GM19023 (cell line): ENCODE measurements at regions not wholly inside any gene's neighbourhood (a gene's known extent, or its start where the extent isn't known, plus 50 kb on each side); places are given as distances from the start of the nearest gene placed in this dataset.

ENCODE experiments used
- ATAC-seq: cut with Tn5 transposase; IDR thresholded peaks from one replicate; pipeline ENCODE4 v1.9.1; 2021; ENCODE audit warnings: mild to moderate bottlenecking, moderate library complexity; ENCODE audit not compliant: unreplicated experiment

DNA sequence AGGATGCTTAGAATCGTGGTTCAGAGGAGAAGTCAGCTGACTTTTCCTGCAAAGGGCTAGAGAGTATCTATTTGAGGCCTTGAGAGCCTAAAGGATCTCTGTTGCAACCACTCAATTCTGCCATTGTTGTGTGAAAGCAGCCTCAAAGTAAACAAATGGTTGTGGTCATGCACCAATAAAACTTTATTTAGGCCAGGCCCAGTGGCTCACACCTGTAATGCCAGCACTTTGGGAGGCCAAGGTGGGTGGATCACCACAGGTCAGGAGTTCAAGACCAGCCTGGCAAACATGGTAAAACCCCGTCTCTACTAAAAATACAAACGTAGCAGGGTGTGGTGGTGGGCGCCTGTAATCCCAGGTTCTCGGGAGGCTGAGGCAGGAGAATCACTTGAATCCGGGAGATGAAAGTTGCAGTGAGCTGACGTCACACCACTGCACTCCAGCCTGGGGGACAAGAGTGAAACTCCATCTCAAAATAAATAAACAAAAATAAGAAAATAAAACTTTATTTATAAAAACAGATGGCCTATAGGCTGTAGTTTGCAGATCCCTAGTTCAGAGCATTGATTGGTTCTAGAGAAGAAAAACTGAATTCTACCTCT lies 135.9 kb upstream of the KLF4 start:
- ATAC-seq: no peak

DNA sequence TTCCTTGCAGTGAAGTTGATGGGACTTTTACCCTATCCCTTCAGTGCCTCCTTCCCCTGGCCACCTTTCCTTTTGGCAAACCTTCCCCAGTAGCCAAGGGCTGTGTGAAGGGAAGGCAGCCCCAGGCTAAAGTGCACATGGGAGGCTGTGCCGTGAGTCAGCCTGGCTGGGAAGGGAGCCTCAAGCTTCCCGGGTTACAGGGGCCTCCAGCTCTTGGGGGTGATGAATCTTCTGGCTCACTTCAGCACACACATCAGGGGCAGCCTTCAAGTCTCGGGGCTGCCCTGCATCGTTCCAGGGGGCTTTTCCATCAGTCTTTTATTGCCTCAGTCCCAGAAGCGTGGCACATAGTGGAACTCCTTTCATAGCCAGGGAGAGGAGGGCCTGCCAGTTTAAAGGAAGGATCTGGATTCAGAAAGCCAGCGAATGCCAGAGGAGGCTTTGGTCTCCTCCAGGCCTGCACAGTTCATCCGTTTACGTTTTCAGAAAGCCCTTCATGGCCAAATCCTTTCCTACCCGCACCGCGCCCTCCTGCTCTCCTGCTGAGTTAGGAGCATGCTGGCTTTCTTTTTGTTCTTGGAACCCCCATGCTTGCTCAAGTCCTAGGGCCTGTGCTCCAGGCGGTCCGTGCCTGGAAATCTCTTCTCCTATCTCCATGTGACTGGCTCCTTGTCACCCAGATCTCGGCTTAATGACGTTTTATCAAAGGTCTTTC lies 134.8 kb upstream of the KLF4 start:
- ATAC-seq: no peak

DNA sequence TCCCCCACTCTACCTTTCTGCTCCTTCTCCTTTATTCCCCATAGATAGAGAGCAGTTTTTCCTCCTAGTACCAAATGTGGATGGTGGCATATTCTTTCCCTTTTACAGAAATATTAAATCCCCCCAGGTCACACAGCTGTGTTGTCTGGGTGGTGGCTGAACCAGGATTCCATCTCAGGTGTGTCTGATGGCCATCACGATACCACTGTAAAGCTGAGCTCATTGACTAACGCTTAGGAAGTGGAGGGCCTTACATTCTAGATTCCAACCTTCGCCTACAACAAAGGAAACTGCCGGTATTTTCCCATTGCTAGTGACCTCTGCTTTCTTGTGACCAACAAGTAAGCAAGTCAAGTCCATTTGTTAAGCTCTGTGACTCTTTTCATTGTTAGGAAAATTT lies 131.9 kb upstream of the KLF4 start:
- ATAC-seq: no peak

DNA sequence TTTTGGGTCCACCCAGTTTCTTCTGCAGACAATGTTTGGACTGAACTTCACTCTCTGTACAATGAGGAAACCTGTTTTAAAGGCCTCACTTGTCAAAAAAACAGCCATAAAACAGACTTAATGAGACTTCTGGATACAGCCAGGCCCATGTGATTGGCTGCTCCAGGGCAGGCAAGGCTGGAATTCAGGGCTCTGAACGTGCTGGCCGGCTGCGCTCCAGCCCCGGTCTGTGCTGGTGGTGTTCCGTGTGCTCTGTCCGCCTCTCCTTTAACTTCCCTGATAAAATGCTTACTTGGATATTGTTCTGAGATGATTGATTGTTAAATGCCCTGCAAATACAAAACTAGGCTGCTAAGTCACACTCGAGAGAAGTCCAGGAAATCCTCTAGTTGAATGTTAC lies 131.2 kb upstream of the KLF4 start:
- ATAC-seq: no peak

DNA sequence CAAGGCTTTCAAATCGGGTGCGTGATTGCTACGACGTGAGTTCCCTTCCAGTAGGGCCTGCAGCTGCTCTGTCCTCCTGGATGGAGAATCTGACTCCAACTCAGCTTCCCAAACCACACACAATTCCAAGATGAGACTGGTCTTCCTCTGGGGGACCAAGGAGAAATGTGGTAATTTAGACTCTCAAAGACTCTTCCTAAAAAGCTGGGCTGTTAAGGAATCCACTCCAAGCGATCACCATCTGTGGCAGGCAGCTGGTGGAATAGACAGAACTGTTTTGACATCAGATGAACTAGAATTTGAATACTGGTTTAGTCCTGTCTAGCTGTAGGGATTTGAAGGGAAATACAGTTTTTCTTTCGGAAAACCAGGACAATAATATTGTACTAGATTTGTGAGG lies 130.7 kb upstream of the KLF4 start:
- no peak for ATAC-seq

DNA sequence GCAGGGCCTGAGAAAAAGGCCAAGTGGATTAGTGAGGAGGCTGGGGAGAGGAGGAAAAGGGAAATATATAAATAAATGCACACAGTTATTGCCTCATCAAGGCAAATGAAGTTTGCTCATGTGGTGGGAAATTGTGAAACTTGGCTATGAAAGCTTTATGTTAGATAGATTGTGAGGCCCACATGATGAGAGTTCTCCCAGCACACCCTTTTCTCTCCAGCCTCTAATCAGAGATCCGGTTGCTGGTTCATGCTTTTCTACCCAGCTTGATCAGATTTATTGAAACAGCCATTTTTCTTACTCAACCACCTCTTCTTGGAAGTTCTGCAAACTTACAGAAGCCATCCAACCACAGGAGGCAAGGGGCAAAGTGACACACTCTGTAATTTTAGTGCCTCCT lies 125.8 kb upstream of the KLF4 start:
- ATAC-seq: no peak

DNA sequence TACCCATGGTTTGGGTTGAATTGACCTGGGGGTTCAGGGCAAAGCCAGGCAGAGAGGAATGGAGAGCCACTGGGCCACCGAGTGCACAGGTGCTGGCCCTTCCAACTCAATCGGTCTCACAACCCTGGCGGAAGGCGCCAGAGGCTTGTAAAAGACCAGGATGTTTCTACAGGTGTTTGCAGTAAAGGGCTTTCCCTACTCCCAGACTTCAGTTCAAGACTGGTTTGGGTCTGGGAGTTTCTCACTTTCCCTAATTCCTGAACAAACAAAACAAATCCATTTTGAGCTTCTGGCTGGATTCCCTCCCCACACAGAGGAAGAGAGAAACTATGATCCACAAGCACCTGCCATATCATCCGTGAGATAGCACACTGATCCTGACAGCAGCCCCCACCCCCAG lies 125.2 kb upstream of the KLF4 start:
- no peak for ATAC-seq

DNA sequence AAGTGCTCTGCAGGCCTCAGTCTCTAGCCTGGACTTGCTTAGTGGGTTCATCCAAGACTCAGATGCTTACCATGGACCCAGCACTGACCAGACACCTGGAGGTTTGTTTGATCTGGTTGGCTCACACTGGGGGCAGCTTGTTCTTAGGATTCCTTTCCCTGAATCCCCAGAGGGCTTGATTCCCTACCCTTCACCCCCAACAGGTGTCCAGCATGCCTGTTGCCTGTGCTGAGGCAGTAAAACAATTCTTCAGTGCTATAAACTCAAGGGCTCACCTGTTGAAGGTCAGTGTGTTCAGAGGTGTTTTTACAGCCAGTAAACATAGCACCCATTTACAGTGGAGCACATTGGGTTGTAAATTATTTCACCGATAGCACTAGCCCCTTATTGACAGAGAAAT lies 123.8 kb upstream of the KLF4 start:
- ATAC-seq: no peak

DNA sequence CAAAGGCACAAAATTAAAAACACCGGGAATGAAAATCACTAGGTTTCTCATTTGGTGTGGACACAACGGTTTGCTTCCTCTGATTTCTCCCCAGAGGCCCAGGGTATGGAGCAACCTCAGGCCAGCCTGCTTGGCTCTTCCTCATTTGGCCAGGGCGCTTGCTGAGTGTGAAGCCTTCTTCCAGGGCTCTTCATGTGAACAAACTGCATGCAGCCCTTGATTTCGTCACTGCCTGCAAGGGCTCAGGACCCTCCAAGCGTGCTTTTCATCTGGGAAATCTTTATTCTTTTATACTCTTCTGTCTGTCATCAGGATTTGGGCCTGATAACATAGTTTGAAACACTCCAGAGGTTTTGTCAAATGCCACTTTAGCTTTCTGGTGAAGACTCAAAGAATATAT lies 122.6 kb upstream of the KLF4 start:
- no peak for ATAC-seq

DNA sequence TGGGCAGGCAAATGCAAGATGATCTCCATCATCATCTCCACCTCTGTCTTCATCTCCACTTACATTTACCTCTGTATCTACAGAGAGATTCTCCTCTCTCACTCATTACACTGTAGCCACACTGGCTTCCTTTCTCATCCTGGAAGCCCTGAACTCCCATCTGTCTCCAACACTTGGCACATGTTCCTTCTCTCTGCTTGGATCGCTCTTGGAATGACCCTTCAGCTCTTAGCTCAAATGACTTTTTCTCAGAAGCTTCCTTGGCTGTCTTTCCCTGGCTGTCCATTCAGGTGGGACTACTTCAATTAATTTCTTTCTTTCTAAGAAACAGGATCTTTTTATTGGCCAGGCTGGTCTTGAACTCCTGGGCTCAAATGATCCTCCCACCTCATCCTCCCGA lies 120.0 kb upstream of the KLF4 start:
- no peak for ATAC-seq

DNA sequence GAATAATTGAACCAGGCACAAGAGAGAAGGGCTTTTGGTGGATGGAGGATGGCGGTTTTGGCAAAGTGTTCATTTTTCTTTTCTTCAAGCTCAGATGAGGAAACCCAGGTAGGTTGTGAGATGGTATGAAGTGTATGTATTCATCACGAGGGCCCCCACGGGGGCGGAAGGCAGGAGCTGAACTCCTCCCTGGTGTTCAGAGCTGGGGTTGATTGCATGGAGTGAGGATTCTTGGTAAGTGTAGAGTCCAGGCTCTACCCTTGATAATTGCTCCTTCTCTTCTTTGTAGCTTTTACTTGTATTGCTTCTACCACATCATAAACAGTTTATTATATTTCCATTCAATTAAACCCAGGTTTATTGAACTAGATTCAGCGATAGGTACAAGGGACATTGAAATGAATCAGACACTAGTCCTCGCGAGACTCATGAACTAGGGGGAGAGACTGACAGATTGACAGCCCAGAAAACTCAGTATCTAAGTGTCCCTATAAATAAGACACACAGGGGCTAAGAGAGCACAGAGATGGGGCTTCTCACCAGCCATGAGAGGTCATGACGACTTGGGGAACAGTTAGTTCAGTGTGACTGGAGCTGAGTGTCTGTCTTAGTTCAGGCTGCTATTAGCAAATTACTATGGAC lies 116.7 kb upstream of the KLF4 start:
- ATAC-seq: no peak

DNA sequence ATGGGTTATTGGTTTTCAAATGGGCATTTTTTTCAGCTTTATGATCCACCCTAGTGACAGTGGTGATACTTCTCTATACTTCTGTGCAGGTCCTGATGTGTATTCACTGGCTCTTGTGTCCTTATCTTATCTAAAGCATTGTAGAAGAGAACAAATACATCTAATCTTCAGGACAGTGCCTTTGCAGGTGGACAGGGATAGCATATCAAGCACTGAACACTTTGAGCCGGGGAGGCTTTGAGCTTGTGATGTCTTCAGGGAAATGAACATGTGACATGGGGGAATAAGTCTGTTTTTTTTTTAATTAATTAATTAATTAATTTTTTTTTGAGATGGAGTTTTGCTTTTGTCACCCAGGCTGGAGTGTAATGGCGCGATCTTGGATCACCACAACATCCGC lies 115.5 kb upstream of the KLF4 start:
- ATAC-seq: no peak

DNA sequence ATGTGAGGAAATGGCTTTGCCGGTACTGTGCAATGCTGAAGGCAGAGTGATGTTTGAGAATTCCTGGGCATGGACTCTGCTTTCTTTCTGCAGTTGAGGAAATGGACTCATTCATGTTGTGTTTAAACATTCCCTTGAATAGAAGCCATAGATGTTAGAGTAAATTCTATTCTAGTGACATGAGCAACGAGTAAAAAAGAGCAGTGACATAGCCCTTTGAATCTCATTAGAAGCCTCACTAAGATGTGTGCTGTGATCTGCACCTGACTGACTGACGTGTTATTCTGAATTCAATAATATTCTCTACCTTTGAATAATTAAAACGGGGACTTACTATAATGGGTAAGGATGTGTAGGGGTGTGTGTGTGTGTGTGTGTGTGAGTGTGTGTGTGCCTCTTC lies 113.7 kb upstream of the KLF4 start:
- no peak for ATAC-seq

DNA sequence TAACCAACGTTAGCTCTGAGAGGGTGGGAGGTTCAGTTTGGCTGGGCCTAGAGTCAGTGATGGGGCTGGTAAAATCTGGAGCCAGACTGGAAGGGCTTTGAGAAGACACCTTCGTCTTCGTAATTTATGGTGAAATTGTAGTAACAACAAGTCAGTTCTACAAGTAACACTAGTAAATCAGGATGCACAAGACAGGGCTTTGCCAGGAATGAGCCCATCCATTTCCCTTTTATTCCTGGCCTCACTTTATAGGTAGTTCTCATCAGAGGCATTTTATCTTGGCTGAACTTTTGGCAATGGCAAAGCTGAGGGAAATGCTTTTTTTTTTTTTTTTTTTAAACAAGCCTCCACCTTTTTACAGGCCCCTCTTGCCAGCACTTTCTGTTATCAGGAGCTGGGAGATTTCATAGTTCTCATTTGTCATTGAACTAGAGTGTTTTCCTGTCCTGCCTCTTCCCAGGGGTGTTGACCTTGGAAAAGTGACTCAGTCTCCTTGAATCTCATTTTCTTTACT lies 110.5 kb upstream of the KLF4 start:
- ATAC-seq: no peak

DNA sequence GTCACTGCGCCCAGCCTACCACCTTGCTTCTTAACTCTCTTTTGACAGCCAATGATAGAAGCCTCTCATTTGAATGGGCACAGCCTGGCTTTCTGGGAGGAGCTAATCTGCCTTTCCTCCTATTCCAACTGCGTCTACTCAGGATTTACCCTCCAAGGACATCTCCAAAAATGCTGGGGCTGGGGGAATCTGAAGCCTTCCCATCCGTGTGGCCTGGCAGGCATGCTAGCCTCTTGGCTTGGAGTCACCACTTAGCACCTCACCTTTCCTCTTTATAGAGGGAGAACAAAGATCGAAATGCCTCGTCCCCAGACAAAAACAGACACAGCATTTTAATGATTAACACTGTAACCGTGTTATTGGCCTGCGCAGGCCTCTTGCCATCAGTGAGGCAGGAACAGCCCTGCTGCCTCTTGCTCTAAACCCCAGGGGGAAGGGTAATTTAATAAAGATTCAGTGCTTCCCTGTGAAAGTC lies 108.2 kb upstream of the KLF4 start:
- ATAC-seq: no peak

DNA sequence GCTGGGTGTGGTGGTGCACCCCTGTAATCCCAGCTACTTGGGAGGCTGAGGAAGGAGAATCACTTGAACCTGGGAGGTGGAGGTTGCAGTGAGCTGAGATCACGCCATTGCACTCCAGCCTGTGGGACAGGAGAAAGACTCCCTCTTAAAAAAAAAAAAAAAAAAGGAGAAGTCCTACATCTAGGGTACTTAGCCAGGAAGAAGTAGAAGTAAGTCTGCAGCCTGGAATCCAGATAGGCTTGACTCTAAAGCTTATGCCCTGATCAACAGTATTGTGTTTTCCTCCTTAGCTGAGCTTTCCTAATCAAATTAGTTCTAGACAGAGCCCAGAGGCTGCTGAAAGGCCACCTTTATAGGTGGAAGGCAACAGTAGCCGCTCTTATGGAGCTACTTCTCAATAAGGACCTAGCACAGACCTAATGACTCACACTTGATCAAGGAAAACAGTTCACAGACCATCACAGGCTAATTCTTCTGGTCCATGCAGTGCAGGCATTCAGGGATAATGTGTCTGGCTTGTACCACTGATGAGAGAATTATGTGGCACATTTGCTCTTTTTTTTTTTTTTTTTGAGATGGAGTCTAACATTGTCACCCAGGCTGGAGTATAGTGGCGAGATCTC lies 105.5 kb upstream of the KLF4 start:
- ATAC-seq: no peak

DNA sequence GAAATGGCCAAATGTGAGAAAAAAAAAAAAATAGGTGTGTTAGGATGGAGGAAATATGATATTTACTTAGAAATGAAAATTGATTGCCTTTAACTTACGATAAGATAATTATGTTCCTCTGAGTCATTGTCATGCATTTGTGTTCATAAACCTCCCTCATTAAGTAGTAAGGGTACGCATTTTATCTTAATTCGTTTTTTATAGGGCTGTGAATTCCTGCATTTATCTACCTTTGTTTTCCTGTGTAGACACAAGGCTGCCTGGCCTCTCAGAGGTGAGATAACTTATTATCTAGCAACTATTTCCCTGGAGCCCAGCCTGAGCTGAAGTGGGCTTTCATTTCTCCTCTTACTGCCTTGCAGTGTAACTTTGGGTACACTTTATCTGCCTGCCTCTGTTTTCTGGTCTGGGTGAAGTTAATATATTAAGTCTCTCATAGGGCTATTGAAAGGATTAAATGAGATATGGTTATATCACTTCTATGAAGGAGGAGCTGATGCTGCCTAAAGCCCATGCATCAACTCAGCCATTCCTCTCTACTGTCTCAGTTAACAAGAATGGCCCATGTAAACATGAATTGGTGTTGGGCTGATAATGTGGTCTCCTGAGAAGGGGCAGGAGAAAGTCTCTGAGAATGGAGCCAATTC lies 103.8 kb upstream of the KLF4 start:
- no peak for ATAC-seq

DNA sequence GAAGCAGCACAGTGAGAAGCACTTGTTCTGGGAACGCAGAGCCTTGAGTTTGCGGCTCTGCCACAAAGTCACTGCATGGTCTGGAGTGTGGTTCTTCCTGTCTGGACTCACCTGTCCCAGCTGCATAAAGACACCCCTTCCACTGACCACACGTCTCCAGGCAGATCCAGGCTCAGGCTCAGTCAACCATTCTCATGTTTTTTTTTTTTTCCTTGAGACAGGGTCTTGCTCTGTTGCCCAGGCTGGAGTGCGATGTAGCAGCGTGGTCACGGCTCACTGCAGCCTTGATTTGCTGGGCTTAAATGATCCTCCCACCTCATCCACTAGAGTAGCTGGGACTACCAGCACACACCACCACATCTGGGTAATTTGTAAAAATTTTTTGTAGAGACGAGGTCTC lies 102.9 kb upstream of the KLF4 start:
- ATAC-seq: no peak

DNA sequence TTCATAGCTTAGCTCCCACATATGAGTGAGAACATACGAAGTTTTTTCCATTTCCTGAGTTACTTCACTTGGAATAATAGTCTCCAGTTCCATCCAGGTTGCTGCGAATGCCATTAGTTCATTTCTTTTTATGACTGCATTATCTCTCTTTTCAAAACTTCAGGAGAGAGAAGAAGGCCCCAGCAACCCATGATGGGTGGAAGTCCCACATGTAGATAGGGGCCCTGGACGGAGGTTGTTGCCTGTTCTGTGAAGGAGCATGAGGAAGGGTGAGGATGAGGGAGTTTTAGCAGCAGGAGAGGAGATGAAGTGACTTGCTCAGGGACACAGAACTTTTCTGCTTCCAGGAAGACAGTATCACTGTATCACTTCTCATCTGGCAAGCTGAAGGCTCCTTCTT lies 102.2 kb upstream of the KLF4 start:
- ATAC-seq: no peak

DNA sequence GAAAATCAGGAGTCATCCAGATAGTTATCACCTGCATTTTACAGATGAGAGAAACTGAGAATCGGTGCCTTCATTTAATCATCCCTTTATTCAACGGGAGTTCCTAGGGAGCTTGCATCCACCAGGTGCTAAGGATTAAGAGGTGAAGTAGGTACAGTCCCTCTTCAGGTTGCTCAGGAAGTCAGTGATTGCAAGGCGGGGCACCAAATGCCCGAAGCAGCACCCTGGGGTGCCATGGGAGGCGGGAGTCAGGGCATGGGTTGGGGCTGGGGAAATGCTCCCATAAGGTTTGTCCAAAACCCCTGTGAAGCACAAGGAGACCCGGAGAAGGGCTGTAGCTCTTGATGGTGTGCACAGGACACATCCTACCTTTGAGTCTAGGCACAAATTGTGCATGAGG lies 98.8 kb upstream of the KLF4 start:
- no peak for ATAC-seq

DNA sequence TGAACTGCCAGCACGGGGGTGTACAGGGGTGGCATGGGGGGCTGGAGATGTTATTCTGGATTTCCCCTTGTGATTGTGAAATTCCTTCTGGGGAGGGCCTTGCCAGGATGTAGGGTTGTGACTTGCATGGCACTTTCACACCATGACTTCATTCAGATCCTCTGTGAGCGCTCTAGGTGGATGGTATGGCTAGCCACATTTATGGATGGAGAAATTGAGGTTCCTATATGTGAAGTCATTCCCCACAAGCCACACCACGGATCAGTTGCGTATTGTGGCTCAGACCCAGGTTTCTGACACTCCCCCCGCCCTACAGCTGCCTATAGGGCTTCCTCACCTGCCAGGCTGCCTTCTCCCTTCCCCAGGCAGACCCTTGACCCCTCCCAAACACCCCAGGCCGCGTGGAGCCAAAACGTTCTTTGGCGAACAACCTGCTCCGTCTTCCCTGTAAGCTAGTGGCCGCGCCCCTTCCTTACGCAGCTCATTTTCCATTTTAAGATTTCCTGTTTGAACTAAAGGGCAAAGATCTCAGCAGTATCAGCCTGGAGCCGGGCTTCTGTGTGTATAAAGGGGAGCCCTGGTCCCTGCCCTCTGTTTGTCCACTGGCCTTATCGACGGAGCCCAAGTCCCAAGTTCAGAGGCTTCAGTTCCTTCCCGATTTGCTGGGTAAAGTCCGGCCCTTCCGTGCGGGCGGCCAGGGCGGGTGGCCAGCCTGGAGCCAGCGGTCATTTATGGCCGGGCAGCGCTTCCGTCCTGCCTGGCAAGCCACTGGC lies 97.8 kb upstream of the KLF4 start:
- ATAC-seq: no peak
